Stomach (tissue), 4 donors: ENCODE measurements at regions not wholly inside any gene's neighbourhood (a gene's known extent, or its start where the extent isn't known, plus 50 kb on each side); places are given as distances from the start of the nearest gene placed in this dataset.

Experiments
- CTCF ChIP-seq, 7 experiments: fragments of 450-650 bp in 4 of 7; fragments of 200-600 bp in 3 of 7; sonication (generic) in 3 of 7; IDR thresholded peaks; one replicate each; pipeline ENCODE4 v1.5.1; 2016 to 2019; ENCODE audit warnings: antibody characterized with exemption in 7 of 7, control low read depth in 2 of 7, mild to moderate bottlenecking in 1 of 7
- EP300 ChIP-seq: sonication (generic); formaldehyde crosslinking; IDR thresholded peaks from one replicate; pipeline ENCODE4 v1.6.1; 2017; ENCODE audit warnings: antibody characterized with exemption
- POLR2A ChIP-seq, 4 donors: fragments of 450-650 bp; IDR thresholded peaks; one replicate each; pipeline ENCODE4 v1.6.1; 2016; ENCODE audit warnings: antibody characterized with exemption in 4 of 4, control low read depth in 2 of 4, mild to moderate bottlenecking in 1 of 4, moderate library complexity in 1 of 4
- POLR2AphosphoS5 ChIP-seq, 3 donors: sonication (generic); formaldehyde crosslinking; IDR thresholded peaks; one replicate each; pipeline ENCODE4 v1.6.1; 2016; ENCODE audit warnings: antibody characterized with exemption in 3 of 3

GRCh38 chr10:78199759-78200158 is 166.1 kb downstream of the RPS24 start:
- TF ChIP-seq CTCF (IDR thresholded peaks at IDR 0.05): no peak
- no peak for TF ChIP-seq POLR2A (IDR thresholded peaks at IDR 0.05)
- TF ChIP-seq POLR2AphosphoS5 (IDR thresholded peaks at IDR 0.05): no peak
- no peak for TF ChIP-seq EP300
